Stimulated activated CD4-positive, alpha-beta T cell treated with anti-CD3 and anti-CD28 coated beads, Interleukin-15, amount 100 ng/mL, for 24 hours (primary cell): ENCODE measurements at regions not wholly inside any gene's neighbourhood (a gene's known extent, or its start where the extent isn't known, plus 50 kb on each side); places are given as distances from the start of the nearest gene placed in this dataset.
"Not testable (repeated sequence)": the region's sequence is repeated elsewhere in the genome, so short reads cannot be mapped to it uniquely, and the experiment has no call there.

Source experiments
- DNase-seq: peaks from one replicate; pipeline ENCODE4 v3.0.0-alpha.2; 2020

DNA sequence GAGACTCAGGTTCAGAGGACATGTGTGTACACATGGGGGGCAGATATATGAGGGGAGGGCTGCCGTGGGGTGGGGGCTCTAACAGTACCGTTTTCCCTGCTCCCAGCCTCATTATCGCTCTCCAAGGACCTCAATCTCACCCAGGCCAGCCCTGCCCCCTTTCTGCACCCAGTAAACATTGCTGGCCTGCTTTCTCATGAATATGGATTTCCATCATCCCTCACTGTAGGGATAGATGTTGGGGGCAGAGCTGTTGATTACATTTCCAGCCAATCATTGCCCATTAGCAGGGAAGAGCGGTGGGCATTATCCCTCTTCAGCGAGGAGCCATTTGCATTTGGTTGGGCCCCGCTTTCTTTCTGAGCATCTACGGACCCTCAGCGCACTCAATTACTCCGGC lies 273.8 kb downstream of the RPS6KC1 start:
- no peak for DNase-seq

DNA sequence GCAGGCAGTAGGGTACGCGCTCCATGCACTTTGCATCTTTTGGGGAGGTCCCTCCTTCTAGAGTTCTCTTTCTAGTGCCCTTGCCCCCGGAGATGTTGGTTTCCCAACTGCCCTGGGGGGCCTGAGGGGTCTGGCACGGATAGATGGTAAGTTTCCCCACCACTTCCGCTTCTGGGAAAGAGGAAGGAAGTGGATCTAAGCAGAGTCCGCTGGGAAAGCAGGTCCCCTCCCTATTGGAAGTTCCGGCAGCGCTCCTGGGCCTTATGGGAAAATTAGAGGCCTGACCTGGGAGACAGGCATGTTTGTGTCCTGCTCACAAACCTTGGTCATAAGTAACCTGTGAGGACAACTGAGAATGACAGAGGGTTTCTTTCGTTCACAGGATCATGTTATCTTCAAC lies 274.4 kb downstream of the RPS6KC1 start:
- no peak for DNase-seq

DNA sequence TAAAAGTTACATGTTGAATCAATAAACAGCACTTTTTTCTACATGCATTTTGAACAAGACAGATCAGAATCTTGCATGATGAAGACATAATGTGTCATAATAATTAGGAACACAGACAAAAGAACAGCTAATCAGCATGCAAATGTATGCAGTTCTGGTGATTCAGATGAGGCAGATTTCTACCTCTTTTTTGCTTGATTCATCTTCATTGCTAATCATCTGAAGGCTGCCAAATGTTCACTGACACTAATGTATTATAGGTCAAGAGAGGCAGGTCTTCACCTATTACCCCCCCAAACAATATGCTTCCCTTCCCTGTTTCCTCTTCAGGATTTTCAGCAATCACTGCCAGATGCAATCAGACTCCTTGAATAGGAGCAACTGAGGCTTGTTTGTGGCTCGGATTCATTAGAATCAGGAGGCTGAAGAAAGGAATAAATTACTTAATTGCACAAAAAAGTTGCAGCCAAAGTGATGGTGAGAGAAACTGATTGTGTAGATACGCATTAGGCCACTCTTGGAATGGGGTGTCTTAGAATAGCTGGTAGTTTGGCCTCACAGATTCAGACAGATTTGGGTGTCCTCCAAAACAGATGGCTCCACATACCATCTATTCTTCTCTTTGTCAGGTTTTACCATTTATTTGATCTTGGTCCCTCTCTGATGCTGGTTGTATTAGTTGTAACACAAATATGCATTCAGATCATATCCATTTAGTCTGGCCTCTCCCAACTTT lies 275.4 kb downstream of the RPS6KC1 start:
- DNase-seq = no peak

DNA sequence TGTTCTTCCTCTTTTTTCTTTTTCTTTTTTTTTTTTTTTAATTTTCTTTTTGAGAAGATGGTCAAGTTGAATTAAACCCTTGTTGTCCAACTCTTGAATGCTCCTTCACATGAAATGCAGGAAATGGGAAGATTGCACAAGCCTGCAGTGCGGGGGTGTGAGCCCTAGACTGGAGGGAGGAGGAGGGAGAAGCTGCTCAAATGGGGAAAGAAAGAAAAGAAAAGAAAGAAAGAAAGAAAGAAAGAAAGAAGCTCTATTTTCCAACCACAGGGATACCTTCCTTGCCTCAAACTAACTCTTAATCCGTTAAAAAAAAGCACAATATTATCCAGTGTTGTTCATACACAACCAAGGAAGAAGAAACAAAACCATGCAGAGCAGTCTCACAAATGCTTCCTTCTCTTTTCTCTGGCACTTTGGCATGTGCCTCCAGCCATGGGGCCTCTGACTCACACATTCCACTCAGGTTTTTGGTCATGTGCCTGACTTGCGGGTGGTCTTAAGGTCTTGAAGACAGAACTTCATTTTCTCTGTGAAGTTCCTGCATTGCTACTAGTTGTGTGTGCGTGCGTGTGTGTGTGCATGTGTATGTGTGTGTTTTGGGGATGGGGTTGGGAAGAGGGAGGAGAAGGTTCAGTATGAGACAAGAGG lies 276.1 kb downstream of the RPS6KC1 start:
- DNase-seq = no peak

DNA sequence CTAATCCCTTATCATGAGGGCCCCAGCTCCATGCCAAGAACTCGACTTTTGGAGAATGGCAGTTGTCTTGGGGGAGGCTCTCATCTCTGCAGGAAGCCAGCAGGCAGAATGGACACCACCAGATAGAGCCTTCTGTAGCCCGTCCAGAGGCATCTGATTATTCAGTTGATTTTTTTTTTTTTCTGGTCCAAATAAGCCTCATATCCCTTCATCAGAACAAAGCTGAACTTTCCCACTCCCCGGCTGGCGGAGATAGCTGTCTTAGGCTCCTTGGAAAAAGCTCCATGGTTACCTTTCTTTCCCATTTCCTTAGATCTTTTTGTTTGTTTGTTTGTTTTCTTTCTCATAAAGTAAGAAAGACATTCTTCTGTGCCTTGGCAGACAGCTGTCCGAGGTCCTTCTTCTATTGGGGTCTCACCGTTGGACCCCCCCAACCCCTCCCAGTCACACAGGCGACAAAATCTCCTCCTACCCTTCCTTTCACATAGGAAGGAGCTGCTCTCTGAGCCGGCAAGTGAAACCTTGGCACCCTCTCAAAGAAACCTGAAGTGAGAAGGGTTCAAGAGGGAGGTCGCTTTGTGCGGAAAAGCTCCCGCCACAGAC lies 278.5 kb downstream of the RPS6KC1 start:
- no peak for DNase-seq

DNA sequence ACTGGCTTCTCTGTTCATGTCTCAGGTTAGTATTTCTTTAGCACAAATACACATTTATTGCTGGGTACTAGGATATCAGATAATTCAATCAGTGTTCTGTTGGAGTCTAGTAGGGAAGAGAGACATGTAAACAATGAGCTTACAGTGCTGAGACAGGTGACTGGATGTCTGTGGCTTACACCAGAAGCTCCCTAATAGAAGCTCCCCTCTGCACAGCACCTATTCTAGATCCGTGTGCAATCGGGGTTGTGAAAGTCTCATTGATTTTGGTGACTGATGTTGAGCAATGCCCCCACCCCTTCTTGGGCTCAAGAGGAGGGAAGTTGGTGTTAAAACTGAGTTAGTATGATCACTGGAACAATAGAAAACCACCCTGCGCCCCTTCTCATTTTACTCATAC lies 279.2 kb downstream of the RPS6KC1 start:
- DNase-seq = no peak

DNA sequence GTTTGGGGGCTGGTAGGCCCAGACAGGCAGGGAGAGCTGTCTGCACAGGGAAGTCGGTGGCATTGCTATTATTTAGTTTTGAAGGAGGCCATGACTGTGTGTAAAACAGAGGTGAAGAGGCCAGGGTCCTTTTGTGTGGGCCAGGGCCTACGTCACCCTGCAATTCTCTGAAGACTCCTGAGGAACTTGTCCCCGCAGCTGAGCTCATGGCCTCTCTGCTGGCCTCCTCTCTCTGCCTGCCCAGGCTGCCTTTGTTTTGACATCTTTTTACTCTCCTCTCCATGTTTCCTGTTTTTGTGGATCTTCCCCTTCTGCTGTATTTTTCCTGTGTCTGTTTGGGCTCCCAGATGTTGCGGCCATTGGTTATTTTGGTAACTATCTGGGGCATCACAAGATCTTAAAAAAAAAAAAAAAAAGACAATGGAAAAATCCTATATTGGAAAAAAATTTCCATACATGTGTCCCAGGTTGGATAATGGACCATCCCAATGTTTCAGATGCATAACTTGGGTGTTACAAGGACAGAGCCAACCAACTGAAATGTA lies 280.7 kb downstream of the RPS6KC1 start:
- no peak for DNase-seq

DNA sequence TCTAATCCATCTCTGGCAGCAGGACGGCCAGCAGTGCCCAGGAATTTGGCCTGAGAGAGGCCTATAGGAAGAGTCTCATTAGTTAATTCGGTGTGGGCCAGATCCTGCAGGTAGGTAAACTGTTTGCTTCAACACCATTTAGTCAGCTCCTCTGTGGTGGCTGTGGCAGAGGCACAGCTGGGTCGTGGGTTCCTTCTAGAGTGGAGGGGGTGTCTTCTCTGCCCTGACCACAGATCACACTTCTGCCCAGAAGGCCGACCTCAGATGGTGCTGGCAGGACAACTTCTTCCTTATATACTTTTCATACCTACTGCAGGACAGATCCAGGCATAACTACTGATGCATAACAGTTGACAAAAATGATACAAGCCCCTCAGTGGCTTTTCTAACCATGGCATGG lies 281.4 kb downstream of the RPS6KC1 start:
- DNase-seq = no peak

DNA sequence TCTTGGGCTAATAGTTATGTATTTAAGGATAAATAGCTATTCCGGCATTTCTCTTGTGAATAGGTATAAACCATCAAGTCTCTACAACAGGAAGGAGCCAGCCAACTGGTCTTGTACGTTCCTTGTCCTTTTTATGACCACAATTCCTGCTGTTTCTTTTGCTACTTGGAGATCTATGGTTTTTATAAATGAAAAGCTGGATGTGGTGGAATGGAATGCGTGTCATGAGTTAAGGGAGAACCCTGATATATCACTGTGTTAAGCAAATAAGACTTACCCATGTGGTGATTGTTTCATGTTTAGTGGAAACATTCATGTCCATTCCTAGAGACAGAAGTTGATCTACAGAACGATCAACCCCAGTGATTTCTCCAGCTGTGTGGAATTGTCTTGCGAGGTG lies 282.1 kb downstream of the RPS6KC1 start:
- DNase-seq = no peak

DNA sequence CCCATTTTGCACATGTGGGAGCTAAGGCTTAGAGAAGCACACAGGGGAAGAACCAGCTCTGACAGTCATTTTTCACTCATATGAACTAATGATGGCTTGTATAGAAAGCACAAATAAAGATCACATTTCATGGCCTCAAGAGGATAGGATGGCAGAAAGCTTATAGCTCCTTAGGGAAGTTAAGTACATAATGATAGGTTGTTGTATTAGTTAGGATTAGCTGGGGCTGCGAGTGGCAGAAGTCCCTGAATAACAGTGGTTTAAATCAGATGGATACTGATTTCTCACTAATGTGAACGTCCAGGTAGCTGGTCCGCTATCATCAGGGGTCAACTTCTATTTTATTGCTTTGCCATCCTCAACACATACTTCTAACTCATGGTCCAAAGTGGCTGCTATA lies 284.0 kb downstream of the RPS6KC1 start:
- DNase-seq = no peak

DNA sequence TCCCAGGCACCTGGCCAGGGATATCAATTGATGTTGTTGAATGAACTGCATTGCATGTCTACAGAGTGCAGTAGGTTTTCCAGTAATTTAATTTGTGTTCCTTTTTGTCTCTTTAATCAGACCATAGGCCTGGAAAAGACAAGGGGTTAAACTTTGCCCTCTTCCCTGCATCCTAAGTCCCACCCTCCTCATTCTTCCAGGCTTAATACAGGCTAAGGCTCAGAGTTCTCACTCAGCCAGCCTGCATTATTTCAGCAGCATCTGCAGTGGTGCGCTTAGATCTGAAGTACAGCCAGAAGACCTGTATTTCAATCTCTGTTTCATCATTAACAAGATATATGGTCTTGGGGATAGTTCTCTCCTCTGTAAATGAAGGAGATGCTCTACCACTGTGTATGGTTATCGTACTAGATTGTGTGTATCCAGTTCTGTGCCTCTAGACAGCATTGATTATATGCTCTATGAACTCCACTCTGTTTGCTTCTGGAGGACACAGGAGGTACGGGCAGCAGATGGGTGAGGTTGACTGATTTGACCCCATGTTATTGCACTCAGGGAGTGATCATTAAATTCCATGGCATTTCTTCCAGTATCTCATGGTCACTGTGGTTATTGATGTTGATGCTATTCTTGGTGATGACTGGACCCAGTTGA lies 286.1 kb downstream of the RPS6KC1 start:
- DNase-seq = no peak

DNA sequence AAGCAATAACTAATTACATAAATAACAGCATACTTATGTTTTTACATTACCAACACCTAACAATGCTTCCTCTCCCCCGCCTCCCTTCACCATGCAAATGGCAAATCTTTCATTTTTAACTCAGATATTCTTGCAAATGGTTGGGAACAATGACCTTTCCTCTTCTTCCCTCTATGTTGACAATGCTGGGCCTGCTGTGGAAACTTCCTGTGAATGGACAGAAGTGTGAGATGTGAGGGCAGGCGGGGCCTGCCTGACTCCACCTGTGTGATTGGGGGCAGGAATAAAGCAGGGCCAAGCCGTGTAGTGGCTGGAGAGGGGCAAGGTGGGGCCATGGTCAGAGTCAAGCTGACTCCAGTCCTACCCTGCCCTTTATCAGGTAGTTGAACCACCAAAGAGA lies 289.6 kb downstream of the RPS6KC1 start:
- no peak for DNase-seq

DNA sequence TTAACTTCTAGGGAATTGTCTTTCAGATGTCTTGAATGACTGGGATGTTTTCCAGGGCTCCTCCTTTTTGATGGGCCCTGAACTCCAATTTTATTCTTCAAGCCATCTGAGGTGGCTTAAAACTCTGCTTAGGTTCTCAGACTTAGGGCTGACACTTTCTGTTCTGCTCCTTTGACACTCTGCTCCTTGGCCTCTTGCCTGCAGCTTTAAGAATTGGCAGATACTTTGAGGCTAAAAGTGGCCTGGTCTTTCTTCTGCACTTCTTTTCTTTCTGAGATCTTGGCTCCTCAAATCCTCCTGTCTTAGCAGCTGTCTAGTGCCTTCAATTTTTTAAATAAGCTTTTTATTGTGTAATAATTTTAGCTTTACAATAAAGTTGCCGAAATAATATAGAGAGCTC lies 294.6 kb downstream of the RPS6KC1 start:
- no peak for DNase-seq

DNA sequence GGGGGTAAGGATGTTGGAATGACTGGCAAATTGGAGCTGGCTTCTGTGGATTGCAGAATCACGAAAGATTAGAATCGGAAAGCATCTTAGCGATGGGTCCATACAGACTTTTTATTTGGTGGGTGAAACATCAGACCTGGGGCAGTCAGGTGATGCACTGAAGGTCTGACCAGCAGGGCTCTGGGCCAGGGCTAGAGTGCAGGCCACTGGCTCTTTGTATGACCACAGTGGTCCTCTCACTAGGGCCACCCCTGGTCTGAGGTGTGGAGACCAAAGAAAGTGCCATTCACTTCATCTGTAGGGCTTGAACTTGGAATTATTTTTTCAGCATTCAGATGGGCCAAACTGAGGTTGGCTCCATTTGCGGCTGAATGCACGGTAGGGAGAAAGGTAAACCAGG lies 306.4 kb downstream of the RPS6KC1 start:
- no peak for DNase-seq

DNA sequence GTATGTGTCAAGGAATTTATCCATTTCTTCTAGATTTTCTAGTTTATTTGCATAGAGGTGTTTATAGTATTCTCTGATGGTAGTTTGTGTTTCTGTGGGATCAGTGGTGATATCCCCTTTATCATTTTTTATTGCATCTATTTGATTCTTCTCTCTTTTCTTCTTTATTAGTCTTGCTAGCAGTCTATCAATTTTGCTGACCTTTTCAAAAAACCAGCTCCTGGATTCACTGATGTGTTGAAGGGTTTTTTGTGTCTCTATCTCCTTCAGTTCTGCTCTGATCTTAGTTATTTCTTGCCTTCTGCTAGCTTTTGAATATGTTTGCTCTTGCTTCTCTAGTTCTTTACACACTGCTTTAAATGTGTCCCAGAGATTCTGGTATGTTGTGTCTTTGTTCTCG lies 307.3 kb downstream of the RPS6KC1 start:
- not testable (repeated sequence) for DNase-seq

DNA sequence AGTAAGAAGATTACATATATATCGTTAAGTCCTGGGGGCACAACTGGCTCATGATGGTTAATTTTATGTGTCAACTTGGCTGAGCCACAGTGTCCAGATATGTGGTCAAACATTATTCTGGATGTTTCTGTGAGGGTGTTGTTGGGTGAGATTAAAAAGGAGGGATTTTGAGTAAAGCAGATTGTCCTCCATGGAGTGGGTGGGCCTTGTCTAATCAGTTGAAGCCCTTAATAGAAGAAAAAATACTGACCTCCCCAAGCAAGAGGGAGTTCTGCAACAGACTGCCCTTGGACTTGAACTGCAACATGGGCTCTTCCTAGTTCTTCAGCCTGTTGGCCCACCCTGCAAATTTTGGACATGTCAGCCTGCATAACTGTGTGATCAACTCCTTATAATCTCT lies 311.6 kb downstream of the RPS6KC1 start:
- no peak for DNase-seq

DNA sequence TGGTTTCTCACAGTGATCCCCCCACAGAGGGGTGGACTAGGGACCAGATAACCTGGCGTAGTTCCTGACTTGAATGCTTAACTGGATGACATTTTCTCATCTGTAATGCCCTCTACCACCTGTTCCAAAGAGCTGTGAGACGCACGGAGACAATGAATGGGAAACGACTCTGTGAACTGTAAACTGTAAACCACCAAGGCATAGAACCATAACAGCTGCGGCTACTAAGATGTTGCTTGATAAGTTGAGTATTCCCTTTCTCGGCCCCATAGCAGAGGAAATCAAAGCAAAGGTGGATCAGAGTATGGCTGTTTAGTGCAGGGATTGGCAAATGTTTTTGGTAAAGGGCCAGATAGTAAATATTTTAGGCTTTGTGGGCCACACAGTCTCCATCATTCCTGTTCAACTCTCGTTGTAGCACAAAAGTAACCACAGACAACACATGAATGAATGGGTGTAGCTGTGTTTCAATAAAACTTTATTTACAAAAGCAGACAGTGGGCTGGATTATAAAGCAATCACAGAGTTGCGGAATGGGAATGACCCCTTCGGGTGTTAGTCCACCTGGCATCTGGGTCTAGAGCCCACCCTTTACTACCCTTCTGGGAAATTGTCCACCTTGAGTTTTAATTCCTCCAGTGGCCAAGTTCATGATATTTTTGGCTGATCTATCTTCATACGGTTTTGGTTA lies 315.2 kb downstream of the RPS6KC1 start:
- no peak for DNase-seq

DNA sequence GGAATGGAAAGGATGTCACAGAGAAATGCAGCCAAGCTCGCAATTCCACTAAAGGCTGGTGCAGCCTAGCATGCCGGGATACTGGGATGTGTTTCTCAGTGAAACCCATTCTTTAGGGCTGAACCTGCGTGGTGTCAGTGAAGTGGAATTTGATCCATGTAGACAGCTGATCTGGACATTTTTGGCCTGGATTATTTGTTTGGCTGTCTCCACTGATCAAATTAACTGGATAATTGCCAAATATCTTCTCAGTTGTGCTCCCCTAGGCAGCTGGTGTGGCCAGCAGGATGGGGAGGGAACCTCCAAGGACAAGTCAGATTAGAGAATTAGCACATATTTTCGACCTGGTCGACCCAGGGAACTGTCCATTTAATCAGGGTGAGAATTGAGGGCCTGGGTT lies 318.4 kb downstream of the RPS6KC1 start:
- DNase-seq = no peak

DNA sequence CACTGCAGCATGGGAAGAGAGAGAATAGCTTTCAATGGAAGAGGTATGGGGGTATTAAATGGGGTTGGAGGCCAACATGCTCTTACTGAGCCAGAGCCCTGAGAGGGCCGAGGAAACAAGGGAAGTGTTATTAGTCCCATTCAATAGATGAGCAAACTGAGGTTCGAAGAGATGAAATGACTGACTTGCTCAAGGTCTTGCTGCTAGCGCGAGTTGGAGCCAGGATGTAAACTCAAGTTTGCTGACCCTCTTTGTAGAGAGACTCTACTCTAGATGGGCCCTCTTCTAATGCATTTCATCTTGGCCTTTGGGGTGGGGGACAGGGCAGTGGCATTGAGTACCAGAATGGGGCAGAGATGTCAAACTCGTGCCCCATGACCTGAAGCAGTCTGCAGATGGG lies 319.5 kb downstream of the RPS6KC1 start:
- no peak for DNase-seq

DNA sequence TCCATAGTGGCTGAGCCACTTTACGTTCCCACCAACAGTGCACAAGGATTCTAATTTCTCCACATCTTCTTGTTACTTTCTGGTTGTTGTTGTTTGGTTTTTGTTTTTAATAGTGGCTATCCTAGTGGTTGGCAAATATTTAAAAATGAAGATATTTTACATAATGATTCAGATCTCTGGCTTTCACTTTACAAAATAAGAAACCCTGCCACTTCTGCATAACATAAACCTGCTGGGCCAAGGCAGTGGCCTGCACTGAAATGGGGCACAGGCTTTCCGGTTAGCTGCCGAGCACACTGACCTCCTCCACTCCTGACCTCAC lies 320.4 kb downstream of the RPS6KC1 start:
- no peak for DNase-seq

DNA sequence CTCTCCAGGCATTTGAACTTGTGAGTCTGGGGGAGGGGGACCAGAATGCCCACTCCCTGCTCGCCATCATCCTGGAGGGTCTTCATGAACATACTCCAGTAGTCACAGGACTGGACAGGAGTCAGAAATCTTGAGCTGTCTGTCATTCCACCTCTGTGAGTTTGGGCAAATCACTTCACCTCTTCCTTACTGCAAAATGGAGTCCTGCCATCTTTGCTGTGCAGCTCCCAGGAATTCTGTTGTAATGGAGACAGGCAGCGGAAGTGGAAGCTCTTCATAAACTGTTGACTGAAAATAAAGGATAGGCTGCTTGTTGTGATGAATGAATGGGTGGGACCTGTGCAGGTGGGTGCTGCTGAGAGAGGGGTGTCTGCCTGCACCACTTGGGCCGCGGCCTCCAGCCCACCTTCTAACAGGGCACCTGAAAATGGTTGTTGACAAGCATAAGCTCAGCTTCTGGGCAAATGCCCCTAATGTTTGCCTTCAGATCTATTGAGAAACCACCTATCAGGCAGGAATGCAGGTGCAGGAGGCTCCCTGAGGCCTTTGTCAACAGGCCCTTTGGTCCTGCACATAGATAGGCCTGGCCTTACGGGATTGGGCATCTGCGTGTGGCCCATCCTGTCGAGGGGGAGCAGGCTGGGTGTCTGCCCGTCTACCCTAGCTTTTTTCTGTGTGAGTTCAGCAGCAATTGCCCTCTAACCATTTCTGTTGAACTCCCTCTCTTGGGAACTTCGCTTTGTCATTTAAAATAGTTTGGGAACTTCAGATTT lies 321.0 kb downstream of the RPS6KC1 start:
- DNase-seq = no peak

DNA sequence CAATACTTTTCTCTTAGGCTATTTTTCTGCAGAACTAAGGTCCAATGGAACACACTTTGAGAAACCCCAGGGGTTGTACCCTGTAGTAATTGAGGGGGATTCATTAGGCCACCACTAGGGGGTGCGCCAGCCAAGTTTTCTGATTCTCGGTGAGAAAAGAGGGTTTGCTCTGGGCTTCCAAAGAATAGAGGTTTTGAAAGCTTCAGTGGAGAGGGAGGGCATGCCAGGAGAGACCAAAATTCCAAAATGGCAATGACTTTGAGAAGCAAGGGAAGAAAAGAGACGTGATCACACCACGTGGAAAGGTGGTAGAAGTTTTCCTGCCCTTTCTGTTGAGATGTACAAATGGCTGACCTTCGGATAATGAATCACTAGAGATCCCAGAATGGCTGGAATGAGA lies 323.3 kb downstream of the RPS6KC1 start:
- peak; percentile 76 for DNase-seq
